Activated CD4-positive, alpha-beta T cell treated with anti-CD3 and anti-CD28 coated beads, Interleukin-2, amount 50 U/mL, for 4 hours (primary cell): ENCODE measurements at regions not wholly inside any gene's neighbourhood (a gene's known extent, or its start where the extent isn't known, plus 50 kb on each side); places are given as distances from the start of the nearest gene placed in this dataset.

Experiments used
- DNase-seq, 2 experiments: peaks; one replicate each; pipeline ENCODE4 v3.0.0-alpha.2; 2020

DNA sequence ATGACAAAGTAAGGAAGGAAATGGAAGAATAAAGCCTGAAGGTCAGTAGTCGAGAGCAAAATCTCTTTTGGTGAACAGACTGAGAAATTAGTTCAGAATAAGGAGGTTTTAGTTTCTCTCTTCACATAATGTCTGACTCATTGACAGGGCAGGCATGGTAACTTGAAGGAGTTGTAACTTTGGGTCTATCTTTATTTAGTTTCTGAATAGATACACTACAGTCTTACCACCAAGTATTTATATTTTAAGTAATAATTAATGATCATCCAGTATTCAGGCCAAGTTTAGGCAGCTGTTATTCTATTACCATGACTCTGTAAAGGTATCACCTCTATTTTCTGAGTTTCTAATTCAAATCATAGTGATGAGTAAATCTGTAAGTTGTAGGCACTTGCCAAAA lies 219.9 kb downstream of the SPRY2 start:
- no peak for DNase-seq

DNA sequence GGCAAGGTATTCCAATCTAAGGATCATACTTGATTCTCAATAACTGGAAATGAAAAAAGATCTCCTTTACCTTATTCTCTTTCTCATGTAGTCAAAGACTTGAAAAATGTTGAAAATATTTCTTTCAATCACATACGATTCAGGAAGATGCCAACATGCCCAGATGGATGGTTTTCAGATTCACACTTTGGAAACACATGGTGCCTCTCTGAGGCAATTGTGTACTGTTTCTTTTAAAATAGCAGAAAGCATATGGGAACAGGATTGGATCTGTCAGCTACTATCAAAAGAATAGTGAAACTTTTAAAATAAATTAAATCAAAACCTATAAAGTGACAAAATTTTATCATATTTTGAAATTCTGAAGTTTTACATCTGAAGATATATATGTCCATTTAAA lies 222.4 kb downstream of the SPRY2 start:
- no peak for DNase-seq

DNA sequence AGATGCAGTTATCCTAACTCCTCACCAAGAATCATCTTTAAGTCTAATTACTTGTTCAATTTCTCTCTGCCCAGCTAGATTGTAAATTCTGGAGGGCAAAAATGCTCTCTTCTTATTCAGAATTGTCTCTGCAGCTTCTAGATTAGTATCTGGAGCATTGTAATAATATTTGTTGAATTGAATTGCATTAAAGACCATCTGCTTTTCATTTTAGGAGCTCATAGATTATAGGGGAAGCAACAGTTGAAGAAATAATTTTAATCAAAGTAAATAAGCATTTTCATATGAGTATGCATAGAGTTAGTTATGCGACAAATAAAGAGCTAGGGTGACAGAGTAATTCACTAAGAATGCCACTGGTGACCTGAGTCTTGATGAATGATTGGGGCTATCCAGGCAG lies 222.8 kb downstream of the SPRY2 start:
- no peak for DNase-seq

DNA sequence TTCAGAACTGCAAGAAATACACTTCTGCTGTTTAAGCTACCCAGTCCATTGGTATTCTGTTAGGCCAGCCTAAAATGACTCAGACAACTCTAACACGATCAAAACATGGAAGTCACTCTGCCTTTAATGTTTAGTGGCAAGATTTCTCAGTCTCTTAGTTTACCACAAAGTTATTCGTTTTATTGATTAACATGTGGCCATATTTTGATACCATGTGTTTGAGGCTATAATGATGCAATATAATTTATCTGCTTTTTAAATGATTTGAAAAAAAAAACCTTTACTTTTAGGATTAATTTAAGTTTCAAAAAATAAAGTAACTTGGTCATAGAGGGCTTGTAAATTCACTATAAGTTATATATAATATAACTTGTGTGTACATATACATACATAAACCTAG lies 223.4 kb downstream of the SPRY2 start:
- no peak for DNase-seq

DNA sequence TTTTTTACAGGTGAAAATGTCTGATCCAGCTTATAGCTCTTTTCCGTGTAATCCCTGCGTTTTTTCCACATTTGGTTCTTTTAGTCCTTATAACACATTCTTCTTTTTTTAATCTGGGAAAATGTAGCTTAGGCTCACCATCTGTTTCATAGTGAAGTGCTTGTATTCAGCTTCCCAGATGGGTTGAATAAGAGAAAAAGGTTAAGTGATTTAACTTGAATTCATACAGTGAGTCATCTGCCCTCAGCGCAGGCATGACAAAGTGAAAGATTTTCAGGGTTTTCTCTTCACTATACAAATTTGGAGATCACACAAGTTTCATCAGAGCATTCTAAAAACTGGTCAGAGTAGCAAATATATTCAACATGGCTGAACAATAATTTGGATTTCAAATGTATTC lies 224.8 kb downstream of the SPRY2 start:
- no peak for DNase-seq

DNA sequence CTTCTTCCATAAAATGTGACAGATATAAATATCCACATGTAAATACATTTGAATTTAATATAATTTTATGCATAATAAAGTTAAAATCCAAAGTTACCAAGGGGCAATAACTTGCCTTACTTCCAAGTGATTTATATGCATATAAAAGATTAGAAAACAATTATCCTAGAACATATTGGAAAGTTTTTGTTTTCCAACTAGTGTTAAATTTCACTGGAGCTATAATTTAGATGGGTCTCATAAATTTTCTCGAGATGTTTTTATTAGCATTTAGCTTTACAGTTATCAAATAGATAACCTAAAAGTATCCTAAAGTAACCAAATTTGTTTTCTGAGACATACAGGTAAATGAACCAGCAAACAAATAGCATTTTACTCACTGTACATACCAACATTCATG lies 225.3 kb downstream of the SPRY2 start:
- no peak for DNase-seq

DNA sequence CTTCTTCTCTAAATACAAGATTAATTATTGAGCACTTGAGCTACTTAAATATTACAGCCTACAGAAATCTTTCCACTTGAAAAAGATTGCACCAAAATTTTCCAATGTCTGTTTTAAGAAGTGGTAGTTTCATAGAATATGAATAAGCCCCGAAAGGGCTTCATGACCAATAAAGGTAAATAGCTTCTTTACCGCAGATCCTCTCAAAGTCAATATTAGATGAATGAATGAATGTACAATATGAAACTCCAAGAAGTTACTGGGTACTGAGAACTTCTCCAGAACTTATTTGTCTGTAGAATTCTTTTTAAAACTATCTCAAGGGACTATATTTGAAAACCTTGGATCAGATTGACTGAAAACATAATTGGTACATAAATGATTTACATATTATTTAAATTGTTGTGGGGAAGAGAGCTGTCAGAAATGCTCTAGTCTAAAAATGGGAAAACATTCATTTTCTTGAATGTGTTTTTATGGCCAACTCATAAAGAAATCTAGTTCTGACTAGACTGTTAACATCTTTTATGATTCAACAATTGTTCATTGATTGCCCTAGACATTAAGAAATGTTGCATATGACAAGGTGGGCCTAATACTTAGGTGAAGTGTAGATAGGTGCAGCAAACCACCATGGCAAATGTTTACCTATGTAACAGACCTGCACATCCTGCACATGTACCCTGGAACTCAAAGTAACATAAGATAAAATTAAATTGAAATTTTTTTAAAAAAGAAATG lies 227.0 kb downstream of the SPRY2 start:
- DNase-seq = no peak

DNA sequence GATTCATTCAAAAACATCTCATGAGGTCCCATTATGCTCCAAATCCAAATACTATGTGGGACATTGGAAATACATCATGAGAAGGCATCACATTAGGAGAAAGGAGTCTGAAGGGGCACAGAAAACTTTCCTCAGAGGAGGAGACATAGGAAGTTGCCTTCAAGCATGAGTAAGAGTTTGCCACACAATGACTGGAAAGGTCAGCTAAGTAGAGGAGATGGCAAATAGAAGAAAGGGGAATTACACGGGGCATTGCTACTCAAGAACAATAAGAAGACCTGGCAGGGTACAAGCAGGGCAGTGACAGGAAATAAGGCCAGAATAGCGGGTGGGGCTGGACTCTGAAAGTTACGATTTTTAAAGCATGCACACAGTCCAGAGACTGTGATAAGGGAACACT lies 231.6 kb downstream of the SPRY2 start:
- no peak for DNase-seq

DNA sequence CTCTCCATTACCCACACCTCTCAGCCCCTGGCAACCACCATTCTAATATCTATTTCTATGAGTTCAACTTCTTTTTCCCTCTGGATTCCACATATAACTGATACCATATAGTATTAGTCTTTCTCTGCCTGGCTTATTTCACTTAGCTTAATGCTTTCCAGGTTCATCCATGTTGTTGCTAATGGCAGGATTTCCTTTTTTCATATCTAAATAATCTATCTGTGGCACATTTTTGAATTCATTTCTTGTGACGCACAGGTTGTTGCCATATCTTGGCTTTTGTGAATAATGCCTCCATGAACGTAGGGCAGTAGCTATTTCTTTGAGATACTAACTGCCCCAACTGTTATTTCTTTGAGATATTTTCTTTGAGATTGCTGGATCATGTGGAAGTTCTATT lies 235.6 kb downstream of the SPRY2 start:
- DNase-seq = no peak

DNA sequence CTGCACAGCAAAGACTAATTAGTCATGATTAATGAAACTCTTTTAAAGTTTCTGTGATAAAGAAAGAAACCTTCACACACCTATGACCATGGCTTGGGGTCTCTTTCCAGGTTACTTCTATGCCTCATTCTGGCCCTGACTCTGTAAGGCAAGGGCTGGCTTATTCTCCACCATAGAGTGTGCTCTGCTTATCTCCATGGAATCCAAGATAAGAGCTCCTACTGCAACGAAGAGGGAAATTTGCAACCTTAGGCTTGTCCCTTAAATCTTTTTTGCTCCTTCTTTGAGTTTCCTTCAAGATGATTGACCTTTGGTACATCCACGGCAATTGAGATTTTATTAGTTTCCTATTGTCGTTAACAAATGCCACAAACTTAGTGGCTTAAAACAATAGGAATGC lies 239.9 kb downstream of the SPRY2 start:
- no peak for DNase-seq

DNA sequence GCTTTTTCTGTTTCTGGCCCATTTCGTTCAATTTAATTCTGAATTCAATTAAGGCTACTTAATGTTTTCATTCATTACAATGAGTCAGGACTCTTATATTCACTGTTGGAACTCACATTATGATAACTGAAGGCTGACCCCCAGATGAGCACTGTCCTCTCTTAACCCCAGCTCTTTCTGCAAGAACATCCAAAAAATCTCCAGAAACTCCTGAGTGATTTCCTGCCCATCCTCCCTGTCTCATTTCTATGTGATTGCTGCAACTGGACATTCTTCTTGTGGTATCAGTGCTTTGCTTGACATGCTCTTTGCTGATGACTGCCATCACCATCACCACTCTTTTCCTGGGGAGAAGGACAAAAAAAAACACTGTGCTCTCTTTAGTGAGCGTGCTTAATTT lies 240.3 kb downstream of the SPRY2 start:
- no peak for DNase-seq

DNA sequence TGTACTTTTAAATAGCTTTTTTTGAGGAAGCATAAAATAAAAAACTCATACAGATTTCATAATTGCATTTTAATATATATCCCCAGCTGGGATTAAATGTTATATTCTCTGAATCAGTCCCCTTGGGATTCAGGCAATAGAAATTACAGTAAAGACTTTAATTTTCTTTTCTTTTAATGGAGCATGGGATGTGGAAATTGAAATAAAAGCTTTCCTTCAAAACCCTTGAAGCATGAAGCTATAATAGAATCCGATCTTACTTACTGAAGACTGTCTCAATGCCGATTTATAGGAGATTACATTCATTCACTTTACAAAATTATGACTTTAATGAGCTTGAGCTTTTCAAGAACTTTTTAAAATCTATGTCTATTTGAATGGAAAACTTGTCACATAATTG lies 243.4 kb downstream of the SPRY2 start:
- DNase-seq = no peak

DNA sequence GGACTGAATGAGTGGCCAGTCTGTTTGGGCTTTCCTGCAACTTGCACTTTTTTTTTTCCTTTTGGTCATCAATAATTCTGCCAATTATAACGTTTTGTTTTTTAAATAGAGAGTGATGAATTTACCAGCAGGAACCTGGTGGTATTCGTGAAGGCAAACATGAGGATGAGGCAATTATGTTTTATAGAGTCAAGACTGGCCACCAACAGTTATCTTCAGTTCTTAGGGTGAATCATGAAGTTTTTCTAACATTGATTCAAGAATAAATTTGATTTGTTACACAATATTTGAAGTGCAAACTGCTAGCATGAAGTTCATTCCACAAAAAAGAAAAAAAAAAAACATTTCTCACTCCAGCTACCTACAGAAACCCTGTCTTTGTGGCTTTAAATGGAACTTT lies 244.5 kb downstream of the SPRY2 start:
- DNase-seq = no peak

DNA sequence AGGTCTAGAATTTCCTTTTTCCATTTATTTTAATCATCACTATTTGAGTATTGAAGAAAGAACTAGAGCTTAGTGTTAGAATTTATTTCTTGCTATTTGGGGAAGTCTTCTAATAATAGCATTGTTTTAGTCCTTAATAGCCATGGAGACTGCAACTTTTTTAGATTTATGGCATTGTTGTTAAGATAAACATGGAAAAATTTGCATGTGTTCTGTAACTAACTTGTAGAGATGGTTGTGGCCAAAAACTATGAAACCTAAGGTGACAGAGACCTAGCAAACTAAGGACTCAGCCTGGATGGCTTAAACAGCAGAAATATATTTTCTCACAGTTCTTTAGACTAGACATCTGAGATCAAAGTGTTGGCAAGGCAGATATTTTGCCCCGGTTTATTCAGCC lies 246.4 kb downstream of the SPRY2 start:
- DNase-seq = no peak

DNA sequence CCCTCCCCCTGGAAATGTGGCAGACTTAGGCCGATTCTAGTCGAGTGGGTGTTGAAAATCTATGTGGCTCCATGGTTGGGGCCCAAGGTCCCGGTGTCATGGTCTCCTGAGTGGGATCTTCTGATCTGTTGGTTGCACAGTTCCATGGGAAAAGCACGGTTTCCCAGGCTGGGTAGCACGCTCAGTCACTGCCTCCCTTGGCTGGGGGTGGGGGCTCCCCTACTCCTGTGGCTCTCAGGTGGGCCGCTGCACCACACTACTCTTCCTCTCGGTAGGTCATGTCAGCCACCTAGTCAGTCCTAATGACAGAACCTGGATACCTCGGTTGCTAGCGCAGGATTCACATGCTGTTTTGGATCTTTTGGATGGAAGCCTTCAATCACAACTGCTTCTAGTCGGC lies 247.0 kb downstream of the SPRY2 start:
- DNase-seq = no peak

DNA sequence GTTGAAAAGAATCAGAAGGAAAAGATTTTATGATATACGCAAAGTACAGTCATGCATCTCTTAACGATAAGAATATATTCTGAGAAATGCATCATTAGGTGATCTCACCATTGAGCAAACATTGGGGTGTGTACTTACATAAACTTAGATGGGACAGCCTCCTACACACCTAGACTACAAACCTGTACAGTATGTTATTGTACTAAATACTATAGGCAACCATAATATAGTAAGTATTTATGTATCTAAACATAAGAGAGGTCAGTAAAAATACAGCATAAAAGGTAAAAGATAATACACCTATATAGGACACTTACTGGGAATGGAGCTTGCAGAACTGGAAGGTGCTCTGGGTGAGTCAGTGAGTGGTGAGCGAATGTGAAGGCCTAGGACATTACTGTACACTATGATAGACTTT lies 254.6 kb downstream of the SPRY2 start:
- DNase-seq = no peak

DNA sequence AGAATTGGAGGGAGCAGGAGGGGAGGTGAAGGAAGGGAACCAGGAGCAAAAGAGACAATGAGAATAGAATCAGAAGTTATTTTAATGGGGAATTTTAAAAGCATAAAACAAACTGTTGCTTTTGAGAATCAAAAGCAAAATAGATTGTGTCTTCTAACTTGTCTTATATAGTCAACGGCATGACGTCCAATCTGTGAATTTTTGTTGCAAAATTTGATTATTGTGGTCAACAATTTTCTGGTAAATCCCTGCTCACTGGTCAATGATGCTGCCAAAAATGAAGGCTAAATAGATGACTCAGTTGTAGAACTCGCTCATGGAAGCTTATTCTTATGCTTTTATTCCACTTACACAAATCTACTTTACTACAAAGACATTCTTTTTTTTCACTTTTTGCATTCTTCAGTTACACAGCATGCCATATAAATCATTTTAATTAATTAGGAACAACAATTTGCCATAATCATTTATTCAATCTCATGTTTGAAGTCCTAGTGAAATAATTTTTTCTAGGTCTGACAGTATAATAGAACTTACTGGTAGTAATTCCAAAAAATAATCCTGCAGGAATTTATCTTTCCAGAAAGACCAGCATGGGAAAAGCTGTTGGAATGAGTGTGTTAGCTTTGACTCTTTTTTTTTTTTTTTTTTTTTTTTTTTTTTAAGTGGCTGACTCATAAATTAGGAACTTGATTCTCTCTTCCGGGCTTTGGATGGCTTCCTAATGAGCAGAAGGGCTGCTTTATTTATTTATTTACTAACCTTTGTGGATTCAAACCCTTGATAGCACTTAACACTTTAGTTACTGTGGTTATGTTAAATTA lies 256.9 kb downstream of the SPRY2 start:
- no peak for DNase-seq

DNA sequence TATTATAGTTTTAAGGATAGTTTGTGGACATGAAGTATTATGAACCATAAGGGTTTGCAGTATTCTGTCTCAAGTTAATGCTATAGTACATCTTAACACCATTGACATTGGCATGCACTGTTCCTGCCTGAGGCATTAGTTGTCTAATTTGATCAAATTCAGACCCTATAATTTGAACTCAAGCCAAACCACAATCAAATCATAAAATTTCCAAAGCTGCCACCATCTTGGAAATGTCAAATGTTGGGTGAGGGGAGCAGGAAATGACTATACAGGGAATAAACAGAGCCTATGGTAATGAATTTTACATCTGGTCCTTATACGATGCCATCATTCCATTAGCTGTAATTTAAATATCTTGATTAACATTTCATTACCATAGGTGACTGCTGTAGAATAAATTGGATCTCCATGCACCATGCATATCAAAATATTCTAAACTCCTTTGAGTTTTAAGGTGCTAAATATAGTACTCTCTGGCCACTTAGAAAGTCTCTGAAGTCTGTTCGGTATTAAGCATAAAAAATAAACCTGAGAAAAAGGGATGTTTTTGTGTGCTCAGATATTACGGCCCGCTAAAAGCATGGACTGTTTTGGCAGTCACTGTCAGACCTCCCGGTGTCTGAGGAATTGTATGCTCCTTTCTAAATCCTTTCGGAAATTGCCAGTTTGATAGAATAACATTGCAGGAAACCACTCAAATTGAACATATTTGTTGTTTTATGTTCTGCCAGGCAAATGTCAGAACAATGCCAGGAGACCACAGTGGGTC lies 257.7 kb downstream of the SPRY2 start:
- DNase-seq = no peak

DNA sequence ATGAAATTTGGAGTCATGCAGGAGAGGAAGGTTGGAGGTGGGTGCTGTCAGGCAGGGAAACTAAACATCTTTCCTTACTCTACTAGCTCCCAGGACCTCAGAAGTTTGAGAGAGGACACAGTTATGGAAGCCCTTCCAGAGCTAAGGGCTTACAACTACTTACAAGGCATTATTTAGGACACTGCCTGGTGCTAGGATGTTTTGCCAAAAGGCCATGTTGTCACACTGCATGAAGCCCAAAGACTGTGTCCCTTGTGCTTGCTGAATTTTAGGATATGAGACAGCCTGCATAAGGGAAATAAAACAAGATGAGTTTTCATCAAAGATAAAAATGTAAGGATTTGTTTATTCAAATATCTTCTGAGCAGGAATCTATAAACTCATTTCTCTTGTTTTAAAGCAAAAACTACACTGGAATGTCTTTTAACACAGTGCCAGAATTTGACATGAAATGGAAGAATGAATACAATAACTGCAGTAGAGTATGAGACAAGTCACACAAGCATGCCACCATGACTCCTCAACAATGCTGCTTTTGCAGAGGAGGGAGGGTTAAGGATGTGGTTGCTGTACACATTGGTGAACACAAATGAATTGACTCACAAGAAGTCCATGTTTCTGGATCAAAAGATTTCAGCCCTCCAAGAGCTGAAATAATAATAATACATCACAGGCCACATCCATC lies 258.4 kb downstream of the SPRY2 start:
- DNase-seq = no peak

DNA sequence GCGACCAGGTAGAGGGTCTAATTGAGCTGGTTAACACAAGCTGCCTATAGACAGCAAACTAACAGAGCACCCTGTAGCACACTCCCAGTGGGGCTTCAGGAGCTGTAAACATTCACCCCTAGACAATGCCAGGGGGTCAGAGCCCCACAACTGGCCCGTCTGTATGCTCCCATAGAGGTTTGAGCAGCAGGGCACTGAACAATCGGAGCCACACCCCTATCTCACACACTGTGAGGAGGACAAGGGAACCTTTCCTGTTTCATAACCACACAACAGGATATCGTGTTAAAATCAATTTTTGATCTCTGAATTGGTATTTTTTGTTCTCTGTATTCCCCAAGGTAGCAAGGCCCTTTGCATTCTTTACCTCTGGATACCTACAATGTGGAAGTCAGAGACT lies 266.1 kb downstream of the SPRY2 start:
- no peak for DNase-seq

DNA sequence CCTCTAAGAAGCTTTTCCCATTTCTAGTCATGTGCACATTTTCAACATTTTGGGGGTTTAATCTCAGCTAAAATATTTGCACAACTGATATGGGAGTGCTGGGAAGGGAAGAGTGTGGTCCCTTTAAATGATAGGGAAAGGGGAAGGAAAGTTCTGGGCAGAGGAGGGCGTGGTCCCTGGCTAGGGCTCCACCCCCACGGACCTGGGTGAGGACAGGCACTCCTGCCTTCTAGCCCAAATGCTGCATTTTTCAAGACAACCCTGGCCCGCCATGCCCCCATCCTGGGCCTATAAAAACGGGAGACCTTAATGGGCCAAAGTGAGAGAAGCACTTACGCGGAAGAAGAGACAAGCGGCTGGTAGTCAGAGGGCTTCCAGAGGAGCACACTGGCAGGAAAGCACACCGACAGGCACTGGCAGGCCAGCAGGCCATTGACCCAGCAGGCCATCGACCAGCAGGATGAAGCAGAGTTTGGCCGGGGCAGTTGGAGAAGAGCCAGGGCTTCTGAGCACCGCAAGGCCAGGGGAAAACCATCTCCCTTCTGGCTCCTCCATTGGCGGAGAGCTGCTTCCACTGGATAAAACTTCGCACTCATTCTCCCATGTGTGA lies 266.7 kb downstream of the SPRY2 start:
- no peak for DNase-seq

DNA sequence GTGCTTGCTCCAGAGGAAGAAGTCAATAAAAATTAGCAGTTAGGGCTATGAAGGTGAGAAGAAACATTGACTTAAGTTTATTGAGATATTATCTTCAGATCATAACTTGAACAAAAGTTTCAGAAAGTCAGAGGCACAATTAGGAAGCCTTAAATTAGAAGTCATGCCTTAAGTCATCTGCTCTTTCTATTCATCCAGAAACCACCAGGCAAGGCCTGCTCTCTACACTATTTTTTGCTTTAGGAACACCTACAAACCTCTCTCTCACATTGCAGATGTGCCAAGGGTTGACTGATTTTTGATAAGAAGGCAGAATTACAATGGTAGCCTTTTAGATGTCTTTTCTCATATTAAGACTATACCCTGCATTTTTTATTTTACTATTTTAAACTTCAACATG lies 268.7 kb downstream of the SPRY2 start:
- no peak for DNase-seq
